IPS-15b (cell line): ENCODE measurements at regions not wholly inside any gene's neighbourhood (a gene's known extent, or its start where the extent isn't known, plus 50 kb on each side); places are given as distances from the start of the nearest gene placed in this dataset.

Source experiments
- H3K27me3 ChIP-seq: one replicate; pipeline ENCODE4 v1.6.1; 2013; ENCODE audit warnings: low read length; ENCODE audit not compliant: control insufficient read depth, insufficient read depth
- H3K36me3 ChIP-seq: one replicate; pipeline ENCODE4 v1.6.1; 2013; ENCODE audit warnings: low read length; ENCODE audit not compliant: control insufficient read depth, insufficient read depth
- H3K4me1 ChIP-seq: one replicate; pipeline ENCODE4 v1.6.1; 2013; ENCODE audit warnings: mild to moderate bottlenecking, low read length; ENCODE audit not compliant: control insufficient read depth, insufficient read depth
- H3K4me3 ChIP-seq: one replicate; pipeline ENCODE4 v1.5.1; 2013; ENCODE audit warnings: low read depth, low read length
- H3K9ac ChIP-seq: one replicate; pipeline ENCODE4 v1.6.1; 2013; ENCODE audit warnings: low read depth, mild to moderate bottlenecking, low read length
- H3K9me3 ChIP-seq: one replicate; pipeline ENCODE4 v1.6.1; 2013; ENCODE audit warnings: mild to moderate bottlenecking, low read length; ENCODE audit not compliant: control insufficient read depth, insufficient read depth

DNA sequence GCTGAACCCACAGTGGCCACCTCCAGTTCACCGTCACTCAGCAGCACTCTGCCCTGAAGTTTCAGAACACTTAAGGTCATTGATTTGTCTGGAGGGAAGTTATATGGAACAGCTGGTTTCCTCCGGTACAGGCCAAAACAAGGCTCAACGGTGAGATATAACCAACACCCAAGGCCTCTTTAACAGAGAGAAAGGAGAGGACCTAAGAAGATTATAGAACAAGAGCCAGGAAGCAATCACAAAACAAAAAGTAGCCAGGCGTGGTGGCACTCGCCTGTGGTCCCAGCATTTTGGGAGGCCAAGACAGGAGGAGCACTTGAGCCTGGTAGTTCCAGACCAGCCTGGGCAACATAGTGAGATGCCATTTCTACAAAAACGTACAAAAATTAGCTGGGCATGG is 290.7 kb downstream of the SKIDA1 start:
- Histone ChIP-seq H3K9me3 (no peaks in the 10 kb centered on the region), H3K36me3 (no peaks in the 10 kb centered on the region), H3K9ac (no peak overlapping the region), H3K4me1 (no peaks in the 10 kb centered on the region), H3K27me3 (no peaks in the 10 kb centered on the region), H3K4me3 (no peak overlapping the region)

- Histone ChIP-seq H3K9me3 (no peaks in the 10 kb centered on the region), H3K36me3 (no peaks in the 10 kb centered on the region), H3K4me3 (no peak overlapping the region), H3K4me1 (no peaks in the 10 kb centered on the region), H3K9ac (no peak overlapping the region), H3K27me3 (no peaks in the 10 kb centered on the region)
Measured at GRCh38 chr10:21230219-21230618, 295.3 kb downstream of the SKIDA1 start.

GRCh38 chr10:21217748-21218367 is 307.6 kb downstream of the SKIDA1 start:
- no peak overlapping the region for H3K9ac ChIP-seq
- H3K4me1 ChIP-seq: no peaks in the 10 kb centered on the region
- no peaks in the 10 kb centered on the region for H3K27me3 ChIP-seq
- no peaks in the 10 kb centered on the region for H3K9me3 ChIP-seq
- no peaks in the 10 kb centered on the region for H3K36me3 ChIP-seq
- H3K4me3 ChIP-seq: no peak overlapping the region

DNA sequence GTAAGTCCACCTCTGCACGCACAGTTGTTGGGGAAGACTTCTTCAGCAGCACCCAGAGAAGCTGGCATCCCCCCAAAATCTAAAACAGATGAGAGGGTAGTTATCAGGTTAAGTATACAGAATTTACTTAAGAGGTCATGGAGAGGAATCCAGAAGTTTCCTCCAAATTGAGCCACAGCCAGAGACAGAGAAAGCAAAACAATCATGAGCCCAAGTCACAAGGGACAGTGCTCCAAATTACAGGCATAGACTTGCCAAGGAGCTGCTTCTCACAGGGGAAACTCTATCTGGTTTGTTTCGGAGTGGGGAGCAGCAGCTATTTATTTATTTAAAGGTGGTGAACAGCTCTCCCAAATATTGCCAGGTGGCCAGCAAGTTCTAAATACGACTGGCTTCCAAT is 308.4 kb downstream of the SKIDA1 start:
- H3K4me3 ChIP-seq: no peak overlapping the region
- no peaks in the 10 kb centered on the region for H3K36me3 ChIP-seq
- H3K4me1 ChIP-seq: no peaks in the 10 kb centered on the region
- no peaks in the 10 kb centered on the region for H3K27me3 ChIP-seq
- no peaks in the 10 kb centered on the region for H3K9me3 ChIP-seq
- no peak overlapping the region for H3K9ac ChIP-seq

DNA sequence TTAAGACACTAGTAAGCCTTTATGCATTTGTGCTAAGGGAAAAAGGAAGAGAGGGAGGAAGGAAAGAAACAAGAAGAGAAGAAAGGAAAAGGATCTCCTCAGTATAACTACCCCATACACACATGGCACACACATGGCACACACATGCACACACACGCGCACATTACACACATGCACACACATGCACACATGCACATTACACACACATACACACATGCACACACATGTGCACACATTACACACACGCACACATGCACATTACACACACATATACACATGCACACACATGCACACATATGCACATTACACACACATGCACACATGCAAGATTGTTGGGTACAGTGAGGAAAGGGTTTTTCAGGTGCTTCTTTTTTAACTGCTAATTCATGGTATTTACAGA is 311.2 kb downstream of the SKIDA1 start:
- H3K27me3 ChIP-seq: no peaks in the 10 kb centered on the region
- H3K4me3 ChIP-seq: no peak overlapping the region
- no peaks in the 10 kb centered on the region for H3K4me1 ChIP-seq
- no peaks in the 10 kb centered on the region for H3K36me3 ChIP-seq
- no peak overlapping the region for H3K9ac ChIP-seq
- H3K9me3 ChIP-seq: no peaks in the 10 kb centered on the region

- Histone ChIP-seq H3K36me3 (no peaks in the 10 kb centered on the region), H3K9me3 (no peaks in the 10 kb centered on the region), H3K27me3 (no peaks in the 10 kb centered on the region), H3K4me1 (no peaks in the 10 kb centered on the region), H3K9ac (no peak overlapping the region), H3K4me3 (no peak overlapping the region)
Measured at GRCh38 chr10:21213381-21213780, 312.1 kb downstream of the SKIDA1 start.

DNA sequence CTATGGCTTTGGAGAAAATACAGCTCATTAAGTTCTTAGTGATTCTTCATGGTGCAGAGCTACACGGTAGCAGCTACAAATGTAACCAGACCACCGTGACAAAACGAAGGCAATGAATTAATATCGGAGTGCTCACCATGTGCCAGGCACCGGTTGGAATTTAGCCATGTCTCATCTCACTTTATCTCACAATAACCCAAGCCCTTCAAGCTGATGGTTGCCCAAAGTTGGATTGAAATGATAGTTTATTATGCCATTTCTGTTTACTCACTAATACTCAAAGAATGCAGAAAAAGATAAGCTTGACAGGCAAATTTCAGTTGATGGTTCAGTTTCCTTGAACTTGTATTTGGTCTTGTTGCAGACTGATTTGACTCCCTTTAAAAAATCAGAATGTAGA is 312.6 kb downstream of the SKIDA1 start:
- Histone ChIP-seq H3K9ac (no peak overlapping the region), H3K36me3 (no peaks in the 10 kb centered on the region), H3K4me3 (no peak overlapping the region), H3K4me1 (no peaks in the 10 kb centered on the region), H3K9me3 (no peaks in the 10 kb centered on the region), H3K27me3 (no peaks in the 10 kb centered on the region)

- Histone ChIP-seq H3K4me3 (no peak overlapping the region), H3K4me1 (no peaks in the 10 kb centered on the region), H3K9ac (no peak overlapping the region), H3K36me3 (no peaks in the 10 kb centered on the region), H3K9me3 (no peaks in the 10 kb centered on the region), H3K27me3 (no peaks in the 10 kb centered on the region)
Measured at GRCh38 chr10:21212348-21212747, 313.1 kb downstream of the SKIDA1 start.

GRCh38 chr10:21209495-21209894 is 312.4 kb upstream of the NEBL start:
- Histone ChIP-seq H3K9me3 (no peaks in the 10 kb centered on the region), H3K4me1 (no peaks in the 10 kb centered on the region), H3K9ac (no peak overlapping the region), H3K36me3 (no peaks in the 10 kb centered on the region), H3K4me3 (no peak overlapping the region), H3K27me3 (no peaks in the 10 kb centered on the region)

- Histone ChIP-seq H3K9me3 (no peaks in the 10 kb centered on the region), H3K9ac (no peak overlapping the region), H3K27me3 (no peaks in the 10 kb centered on the region), H3K4me1 (no peaks in the 10 kb centered on the region), H3K4me3 (no peak overlapping the region), H3K36me3 (no peaks in the 10 kb centered on the region)
Measured at GRCh38 chr10:21208666-21209316, 311.7 kb upstream of the NEBL start.

DNA sequence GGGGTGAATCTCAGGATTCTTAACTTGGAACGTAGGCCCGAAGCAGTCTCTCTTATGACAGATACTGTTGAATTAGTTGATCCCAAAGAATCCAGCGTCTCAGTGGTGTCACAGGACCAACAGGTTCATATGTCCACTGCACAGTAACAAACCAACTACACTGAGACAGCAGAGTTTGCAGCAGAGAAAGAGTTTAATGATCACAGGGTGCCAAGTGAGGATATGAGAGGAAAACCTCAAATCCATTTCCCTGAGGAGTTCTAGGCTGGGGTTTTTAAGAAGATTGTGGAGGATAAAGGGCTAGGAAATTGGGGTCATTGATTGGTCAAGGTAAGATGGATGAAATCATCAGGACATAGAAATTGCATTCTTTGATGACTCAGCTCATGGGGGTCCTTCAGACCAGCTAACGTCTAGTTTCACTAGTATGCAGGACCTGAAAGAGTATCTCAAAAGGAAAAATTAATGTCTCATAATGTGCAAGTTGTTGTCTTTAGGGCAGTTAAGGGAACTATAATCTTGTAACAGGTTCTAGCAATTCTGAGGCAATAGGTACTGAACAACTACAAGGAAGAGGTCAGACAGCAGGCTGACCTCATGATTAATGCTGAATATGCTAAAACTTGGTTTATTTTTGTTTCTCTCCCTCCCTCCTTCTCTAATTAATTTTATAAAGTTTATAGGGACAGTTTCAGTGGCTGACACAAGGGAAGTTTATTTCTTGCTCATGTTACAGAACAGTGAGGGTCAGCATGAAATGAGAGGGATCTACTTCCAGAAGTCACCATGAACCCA is 310.9 kb upstream of the NEBL start:
- H3K4me1 ChIP-seq: no peaks in the 10 kb centered on the region
- no peaks in the 10 kb centered on the region for H3K9me3 ChIP-seq
- H3K36me3 ChIP-seq: no peaks in the 10 kb centered on the region
- H3K4me3 ChIP-seq: no peak overlapping the region
- H3K9ac ChIP-seq: no peak overlapping the region
- no peaks in the 10 kb centered on the region for H3K27me3 ChIP-seq

DNA sequence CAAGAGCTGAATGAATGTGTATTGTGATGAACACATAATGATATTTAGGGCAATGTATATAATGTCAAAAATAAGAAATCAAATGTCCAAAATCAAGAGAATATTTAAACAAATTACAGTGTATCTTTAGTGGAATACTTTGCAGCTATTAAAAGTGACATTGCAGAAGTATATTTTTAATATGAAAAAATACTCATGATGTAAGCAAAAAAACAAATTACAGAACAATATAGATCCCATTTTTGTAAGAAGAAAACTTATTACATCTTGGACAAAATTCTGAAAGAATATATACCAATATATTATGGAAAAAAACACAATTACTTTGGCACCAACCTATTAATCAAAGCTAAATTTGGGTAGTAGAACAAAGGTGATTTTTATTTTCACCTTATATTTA is 308.2 kb upstream of the NEBL start:
- H3K9me3 ChIP-seq: no peaks in the 10 kb centered on the region
- no peaks in the 10 kb centered on the region for H3K27me3 ChIP-seq
- no peaks in the 10 kb centered on the region for H3K4me1 ChIP-seq
- H3K36me3 ChIP-seq: no peaks in the 10 kb centered on the region
- no peak overlapping the region for H3K9ac ChIP-seq
- H3K4me3 ChIP-seq: no peak overlapping the region
